Stimulated activated CD4-positive, alpha-beta T cell treated with anti-CD3 and anti-CD28 coated beads, Interleukin-4, amount 100 ng/mL, for 1 hour (primary cell): ENCODE measurements at regions not wholly inside any gene's neighbourhood (a gene's known extent, or its start where the extent isn't known, plus 50 kb on each side); places are given as distances from the start of the nearest gene placed in this dataset.

Source experiments
- DNase-seq: peaks from one replicate; pipeline ENCODE4 v3.0.0-alpha.2; 2020

DNA sequence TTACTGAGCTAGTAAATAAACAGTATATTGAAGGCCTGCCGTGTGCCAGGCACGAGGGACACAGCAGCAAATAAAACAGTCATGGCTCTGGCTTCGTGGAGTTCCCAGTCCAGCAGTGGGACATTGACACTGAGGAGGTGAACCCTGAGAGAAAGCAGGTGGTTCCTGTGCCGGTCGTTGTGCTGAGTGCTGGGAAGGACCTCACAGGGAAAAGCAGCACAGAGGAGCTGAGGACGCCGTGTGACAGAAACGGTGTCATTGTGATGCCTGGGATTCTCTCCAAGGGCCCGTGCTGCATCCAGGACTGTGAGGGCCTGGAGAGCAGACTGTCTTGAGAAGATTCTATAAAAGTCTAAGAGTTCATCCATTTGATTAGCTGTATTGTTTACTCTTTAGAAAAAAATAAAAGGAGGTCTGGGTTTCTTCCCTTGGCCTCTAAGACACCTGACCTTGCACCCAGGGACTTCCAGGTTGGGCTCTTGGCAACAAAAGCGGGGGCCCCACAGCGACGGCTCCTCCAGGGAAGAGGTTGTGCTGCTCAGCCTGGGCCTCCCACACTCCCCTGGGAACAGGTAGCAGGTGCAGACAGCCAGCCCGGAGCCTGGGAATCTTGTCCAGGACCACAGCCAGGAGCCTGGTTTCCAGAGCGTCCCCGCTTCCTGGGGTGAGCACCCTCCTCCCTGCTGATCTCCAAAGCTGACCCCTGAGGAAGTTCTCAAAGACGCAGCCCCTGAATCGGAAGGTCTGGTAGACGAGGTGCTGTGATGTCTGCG, 251.2 kb upstream of the PMEPA1 start:
- no peak for DNase-seq

- no peak for DNase-seq
These were observed 249.8 kb upstream of the PMEPA1 start for GRCh38 chr20:57959589-57959988.

DNA sequence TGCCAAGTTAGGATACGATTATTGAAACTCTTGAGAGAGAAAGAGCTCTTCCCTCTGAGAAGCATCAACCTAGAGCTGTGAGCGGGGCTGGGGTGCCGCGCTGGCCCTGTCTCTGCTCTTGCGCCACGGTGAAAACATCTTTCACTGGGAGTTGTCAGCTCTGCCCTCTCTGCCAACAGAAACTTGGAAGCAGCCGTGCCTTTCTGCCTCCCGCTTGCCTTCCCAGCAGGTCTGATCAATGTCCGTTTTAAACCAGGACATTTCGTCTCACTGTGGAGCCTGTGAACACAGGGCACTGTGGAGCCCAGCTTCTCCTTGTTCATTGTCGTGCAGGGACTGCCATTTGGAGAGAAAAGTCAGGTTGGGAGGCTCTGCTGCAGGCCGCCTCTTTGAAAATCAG, 249.2 kb upstream of the PMEPA1 start:
- no peak for DNase-seq

- no peak for DNase-seq
These were observed 248.2 kb upstream of the PMEPA1 start for GRCh38 chr20:57958050-57958420.

- no peak for DNase-seq
These were observed 247.7 kb upstream of the PMEPA1 start for GRCh38 chr20:57957411-57958049.

DNA sequence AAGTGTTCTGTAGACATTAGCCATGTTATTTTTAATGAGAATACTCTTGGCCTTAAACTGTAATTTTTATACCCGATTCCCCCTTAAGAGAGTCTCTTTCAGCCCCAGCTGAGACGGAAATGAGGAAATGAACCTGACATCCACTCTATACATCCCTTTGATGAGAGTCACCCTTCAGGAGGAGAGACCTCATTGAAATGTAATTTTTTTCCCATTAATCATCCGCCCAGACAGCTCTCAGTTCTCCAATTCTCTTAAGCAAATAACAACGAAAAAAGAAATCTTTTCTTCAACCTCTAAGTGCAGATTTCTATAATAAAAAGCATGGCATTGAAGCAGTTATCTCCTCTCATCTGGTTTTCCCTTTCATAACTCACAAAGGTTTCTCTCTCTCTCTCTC, 243.8 kb upstream of the PMEPA1 start:
- no peak for DNase-seq

DNA sequence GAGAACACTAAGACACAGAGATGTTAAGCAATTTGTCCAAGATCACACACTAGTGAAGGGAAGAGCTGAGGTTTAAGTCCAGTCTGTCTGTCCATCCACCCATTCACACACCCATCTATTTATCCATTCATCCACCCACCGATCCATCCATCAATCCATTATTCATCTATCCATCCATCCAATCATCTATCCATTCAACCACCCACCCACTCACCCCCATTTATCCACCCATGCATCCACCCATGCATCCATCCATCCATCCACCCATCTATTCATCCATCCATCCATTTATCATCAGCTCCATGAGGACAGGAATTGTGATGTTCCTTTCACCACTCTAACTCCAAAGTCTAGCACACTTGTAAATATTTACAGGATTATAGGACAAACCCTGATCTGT, 242.3 kb upstream of the PMEPA1 start:
- no peak for DNase-seq

DNA sequence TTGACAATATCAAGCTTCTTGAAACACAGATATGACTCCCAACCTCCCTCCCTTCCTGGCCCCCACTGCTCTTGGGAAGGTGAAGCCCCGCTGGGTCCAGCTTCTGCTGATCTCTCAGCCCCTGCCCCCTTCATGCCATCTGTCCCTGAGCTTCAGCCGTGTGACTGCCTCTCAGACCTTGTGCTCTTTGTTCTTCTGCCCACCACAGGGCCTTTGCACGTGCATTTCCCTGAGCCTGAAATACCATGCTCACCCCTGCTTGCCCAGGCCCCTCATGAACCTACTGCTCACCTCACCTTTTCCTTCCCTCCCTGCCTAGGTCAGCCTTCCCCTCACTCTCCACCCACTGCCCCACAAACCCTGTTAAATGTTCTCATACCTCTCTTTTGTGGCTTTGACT, 241.7 kb upstream of the PMEPA1 start:
- DNase-seq = no peak

DNA sequence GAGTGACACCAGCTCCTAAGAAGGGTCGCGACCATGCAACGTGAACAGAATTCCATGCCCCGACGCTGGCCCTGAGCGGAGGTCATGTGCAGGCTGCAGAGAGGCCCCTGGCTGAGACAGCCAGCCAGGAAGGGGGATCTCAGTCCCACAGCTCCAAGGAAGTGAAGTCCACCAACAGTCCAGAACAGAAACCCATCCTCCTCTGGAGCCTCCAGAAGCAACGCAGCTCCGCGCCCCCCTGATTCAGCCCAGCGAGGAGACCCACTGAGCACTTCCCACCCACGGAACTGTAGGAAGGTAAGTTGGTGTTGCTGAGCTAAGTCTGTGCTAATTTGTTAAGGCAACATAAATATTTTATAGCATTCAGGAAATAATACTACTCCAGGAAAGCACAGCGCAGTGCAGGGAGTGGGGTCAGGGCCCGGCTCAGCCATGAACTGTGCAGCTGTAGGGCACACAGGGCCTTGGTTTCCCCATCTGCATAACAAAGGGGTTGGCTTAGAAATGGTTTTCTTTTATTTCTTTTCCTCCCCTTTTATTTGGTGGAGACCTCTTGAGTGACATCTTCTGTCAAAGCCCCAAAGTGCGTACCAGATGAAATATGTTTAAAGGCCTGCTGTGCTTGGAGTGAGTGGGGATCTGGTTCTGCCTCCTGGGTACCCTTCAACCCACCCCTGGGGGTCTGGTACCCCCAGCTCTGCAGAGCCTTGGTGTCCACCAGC, 241.1 kb upstream of the PMEPA1 start:
- no peak for DNase-seq

DNA sequence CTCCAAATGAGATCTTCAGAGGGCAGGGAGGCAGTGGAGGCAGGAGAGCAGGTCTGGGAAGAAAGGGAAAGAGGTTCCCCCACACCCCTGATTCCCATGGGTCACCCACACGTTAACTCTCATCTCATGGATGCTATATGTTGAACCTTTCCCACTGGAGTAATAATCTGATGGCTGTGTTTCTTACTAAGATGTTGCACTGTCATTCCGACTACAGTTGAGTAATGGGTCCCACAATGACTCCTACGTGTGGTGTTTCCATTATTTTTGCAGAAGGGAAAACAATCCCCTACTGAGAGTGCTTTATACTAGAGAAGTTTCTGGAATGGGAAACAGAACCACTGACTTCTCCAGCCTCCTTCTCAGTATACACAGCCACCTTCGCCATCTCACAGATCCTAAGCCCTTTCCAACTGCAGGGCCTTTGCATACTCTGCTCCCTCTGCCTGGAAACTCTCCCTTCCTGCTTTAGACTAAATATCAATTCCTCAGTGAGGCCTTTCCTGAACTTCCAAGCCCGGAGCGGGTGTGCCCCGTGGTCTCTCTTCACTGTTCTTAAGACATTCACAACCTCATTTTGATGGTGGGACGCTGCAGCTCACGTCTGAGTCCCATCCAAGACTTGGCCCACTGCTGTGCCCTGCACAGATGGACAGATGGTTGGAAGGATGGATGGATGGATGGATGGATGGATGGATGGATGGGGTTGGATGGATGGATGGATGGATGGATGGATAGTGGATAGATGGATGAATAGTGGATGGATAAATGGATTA, 238.6 kb upstream of the PMEPA1 start:
- DNase-seq = no peak

- DNase-seq = no peak
These were observed 237.8 kb upstream of the PMEPA1 start for GRCh38 chr20:57947421-57948179.

DNA sequence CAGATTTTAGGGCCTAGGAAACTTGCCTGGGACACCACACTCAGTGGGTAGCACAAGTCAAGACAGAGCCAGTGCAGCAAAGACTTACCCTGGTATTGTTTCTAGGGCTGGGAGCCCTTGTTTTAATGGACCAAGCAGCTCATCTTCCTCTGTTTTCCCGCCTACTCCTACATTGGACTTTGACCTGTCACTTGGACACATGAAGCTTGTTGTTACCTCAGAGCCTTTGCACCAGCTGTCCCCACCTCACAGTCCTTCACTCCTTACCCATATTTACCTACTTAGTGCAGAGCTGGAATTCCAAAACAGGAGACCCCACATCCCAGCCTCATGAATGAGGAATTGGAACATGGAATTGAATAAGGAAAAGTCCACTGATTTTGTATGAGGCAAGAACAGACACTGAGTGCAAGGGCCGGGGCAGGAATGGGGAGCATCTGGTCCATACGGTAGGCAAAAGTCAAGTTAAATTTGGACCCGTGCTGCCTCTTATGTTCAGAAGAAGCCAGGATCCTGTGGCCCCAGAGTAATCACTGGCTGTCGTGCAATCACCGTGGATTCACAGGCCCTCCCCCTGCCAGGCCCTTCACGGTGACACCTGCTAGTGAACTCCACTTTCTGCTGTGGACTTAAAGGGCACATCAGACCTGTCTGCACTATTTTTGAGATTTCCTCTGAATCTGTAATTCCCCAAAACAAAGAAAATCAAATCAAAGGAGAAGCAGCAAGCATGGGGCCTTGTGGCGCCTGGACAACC, 236.9 kb upstream of the PMEPA1 start:
- no peak for DNase-seq

- no peak for DNase-seq
These were observed 235.2 kb upstream of the PMEPA1 start for GRCh38 chr20:57944988-57945387.

GRCh38 chr20:57943950-57944349, 234.1 kb upstream of the PMEPA1 start:
- no peak for DNase-seq

DNA sequence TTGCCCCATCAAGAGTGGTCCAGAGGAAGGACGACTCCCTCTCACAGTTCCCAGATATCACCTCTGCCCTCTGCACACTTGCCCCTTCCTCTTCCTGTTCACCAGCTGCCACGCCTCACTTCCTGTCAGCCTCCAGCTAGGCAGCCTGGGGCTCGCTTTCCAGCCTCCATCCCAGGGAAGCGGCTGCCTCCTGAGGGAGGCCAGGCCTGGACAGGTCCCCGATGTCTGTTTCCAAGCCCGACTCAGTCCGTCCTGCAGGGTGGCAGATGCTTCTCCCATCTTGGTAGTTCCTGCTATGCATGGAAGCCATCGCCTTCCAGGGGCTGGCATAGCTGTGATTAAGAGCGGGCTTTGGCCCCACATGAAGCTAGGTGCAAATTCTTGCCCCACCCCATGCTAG, 233.5 kb upstream of the PMEPA1 start:
- DNase-seq = no peak

- DNase-seq = no peak
These were observed 232.0 kb upstream of the PMEPA1 start for GRCh38 chr20:57941604-57942381.

DNA sequence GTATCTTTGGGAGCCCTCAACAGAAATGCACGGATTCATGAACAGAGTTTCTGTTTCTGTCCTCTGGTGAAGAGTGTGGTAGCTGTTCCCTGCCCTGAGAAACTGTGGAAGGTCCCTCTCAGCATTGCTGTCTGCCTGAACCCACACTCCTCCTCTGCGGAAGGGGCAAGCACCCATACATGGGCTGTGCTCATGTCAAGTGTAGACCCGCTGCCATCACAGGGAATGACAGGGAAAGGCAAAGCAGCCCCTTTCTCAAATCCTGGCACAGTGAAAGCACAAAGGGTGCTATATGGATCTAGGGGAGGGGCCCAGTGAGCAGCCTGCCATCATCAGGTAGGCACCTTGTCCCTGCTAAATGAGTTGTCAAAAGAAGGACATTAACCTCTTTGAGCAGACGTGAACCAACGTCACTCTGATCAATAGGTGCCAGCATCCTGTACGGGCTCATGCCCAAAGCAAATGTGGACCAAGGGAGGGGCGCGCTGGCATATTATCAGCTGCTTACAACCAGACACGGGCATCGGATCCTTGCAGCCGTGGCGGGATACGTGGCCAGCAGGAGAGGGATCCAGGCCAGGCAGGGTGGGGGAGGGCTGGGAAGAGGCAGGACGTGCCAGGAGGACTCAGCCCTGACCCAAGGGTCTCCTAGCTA, 231.2 kb upstream of the PMEPA1 start:
- no peak for DNase-seq

DNA sequence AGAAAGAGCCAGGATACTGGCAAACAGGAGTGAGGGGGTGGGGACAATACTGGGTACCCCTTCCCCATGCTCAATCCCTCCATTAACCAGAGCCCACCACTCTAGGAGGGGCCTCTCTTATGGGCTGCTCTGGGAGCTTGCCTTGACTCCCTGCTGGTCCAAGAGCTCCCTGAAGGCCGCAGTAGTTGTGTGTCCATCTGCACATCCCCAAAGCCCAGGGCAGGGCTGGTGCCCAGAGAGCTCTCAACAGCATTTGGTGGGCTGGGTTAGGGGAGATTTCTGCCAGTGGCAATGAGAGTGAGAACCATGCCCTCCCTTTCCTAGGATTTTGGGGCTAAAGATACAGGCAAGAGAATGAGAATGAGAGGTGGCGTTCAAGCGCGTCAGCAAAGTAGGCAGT, 230.6 kb upstream of the PMEPA1 start:
- no peak for DNase-seq

DNA sequence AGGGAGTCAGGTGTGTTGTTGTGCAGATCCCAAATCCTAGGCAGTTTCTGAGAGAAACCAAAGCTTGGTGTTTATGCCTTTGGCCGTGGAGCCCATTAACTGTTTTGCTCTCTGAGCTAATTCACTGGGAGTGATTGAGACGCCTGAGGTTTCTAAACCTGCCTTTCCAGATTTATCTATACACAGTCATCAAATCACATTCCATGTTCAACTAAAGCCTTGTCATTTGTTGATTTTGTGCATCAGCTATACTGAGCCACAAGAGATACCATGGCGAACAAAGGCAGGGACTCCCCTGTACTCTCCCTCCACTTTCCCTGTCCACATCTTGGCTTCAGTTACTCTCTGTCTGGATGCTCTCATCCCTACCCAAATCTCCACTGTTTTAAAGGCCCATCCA, 229.7 kb upstream of the PMEPA1 start:
- no peak for DNase-seq
